Fibroblast of lung (primary cell): ENCODE measurements at regions not wholly inside any gene's neighbourhood (a gene's known extent, or its start where the extent isn't known, plus 50 kb on each side); places are given as distances from the start of the nearest gene placed in this dataset.

Experiments
- EZH2 ChIP-seq: IDR thresholded peaks from 2 replicates; pipeline ENCODE4 v1.5.1; 2012; ENCODE audit warnings: low read length, control low read depth, mild to moderate bottlenecking; ENCODE audit errors: missing control alignments
- TF ChIP-seq, protein P1 (sequence below), 2 donors: IDR thresholded peaks in 1 of 2; conservative IDR thresholded peaks in 1 of 2; 1 replicate in 1 of 2; 2 replicates in 1 of 2; pipeline ENCODE4 v1.5.1; 2011 to 2012; ENCODE audit warnings: low read length in 2 of 2, control low read depth in 1 of 2, inconsistent platforms in 1 of 2, low read depth in 1 of 2, mild to moderate bottlenecking in 1 of 2

DNA sequence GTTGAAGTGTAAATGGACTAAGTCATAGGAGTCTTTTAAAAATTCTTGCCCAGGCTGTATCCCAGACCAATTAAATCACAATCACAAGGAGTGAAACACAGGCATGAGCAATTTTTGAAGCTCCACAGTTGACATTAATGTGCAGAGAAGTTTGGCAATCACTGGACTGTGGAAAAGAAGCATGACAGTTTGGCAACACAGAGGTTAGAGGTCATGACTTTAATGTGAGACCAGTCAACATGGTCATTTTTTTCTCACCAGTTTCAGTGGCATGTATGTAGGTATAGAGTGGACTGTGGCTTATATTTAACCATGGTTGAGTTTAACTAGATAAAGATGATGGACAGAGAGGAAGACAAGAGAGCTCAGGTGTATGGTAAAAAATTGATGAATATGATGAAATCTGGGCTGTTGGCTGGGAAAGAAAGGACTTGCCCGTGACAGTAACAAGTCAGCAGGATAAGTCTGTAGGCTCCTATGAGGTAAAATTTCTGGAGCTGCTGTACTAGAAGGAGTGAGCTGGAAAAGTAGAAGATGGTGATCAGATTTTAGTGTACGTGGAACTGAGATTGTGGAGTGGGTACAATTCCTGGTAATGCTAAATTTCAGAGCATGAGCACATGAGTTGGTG lies 432.2 kb upstream of the GHITM start:
- TF ChIP-seq, protein P1, sequence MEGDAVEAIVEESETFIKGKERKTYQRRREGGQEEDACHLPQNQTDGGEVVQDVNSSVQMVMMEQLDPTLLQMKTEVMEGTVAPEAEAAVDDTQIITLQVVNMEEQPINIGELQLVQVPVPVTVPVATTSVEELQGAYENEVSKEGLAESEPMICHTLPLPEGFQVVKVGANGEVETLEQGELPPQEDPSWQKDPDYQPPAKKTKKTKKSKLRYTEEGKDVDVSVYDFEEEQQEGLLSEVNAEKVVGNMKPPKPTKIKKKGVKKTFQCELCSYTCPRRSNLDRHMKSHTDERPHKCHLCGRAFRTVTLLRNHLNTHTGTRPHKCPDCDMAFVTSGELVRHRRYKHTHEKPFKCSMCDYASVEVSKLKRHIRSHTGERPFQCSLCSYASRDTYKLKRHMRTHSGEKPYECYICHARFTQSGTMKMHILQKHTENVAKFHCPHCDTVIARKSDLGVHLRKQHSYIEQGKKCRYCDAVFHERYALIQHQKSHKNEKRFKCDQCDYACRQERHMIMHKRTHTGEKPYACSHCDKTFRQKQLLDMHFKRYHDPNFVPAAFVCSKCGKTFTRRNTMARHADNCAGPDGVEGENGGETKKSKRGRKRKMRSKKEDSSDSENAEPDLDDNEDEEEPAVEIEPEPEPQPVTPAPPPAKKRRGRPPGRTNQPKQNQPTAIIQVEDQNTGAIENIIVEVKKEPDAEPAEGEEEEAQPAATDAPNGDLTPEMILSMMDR (conservative IDR thresholded peaks at IDR 0.05 in 1 of 2, IDR thresholded peaks at IDR 0.05 in 1 of 2; ENCODE audit: low read depth in 1 of 2, low read length in 2 of 2) = no peak
- no peak for TF ChIP-seq EZH2
